ENCODE measurements at regions not wholly inside any gene's neighbourhood (a gene's known extent, or its start where the extent isn't known, plus 50 kb on each side); places are given as distances from the start of the nearest gene placed in this dataset.

GRCh38 chr1:81431624-81432000, 369.1 kb upstream of the ADGRL2 start:
- H3K9ac ChIP-seq (ENCODE audit: low read length) = no peak overlapping the region
- H3K36me3 ChIP-seq (ENCODE audit: insufficient read depth, low read length) = no peaks in the 10 kb centered on the region
- no peak overlapping the region for H3K4me2 ChIP-seq (ENCODE audit: low read length)
- no peak overlapping the region for H2AFZ ChIP-seq (ENCODE audit: low read length)
- no peak for TF ChIP-seq EZH2 (IDR thresholded peaks at IDR 0.05; ENCODE audit: borderline replicate concordance, low read length)
- TF ChIP-seq, protein P1, sequence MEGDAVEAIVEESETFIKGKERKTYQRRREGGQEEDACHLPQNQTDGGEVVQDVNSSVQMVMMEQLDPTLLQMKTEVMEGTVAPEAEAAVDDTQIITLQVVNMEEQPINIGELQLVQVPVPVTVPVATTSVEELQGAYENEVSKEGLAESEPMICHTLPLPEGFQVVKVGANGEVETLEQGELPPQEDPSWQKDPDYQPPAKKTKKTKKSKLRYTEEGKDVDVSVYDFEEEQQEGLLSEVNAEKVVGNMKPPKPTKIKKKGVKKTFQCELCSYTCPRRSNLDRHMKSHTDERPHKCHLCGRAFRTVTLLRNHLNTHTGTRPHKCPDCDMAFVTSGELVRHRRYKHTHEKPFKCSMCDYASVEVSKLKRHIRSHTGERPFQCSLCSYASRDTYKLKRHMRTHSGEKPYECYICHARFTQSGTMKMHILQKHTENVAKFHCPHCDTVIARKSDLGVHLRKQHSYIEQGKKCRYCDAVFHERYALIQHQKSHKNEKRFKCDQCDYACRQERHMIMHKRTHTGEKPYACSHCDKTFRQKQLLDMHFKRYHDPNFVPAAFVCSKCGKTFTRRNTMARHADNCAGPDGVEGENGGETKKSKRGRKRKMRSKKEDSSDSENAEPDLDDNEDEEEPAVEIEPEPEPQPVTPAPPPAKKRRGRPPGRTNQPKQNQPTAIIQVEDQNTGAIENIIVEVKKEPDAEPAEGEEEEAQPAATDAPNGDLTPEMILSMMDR (IDR thresholded peaks at IDR 0.05; ENCODE audit: low read length) = no peak
- no peak overlapping the region for H3K27ac ChIP-seq (ENCODE audit: low read depth, low read length, poor library complexity, severe bottlenecking)
- no peaks in the 10 kb centered on the region for H3K9me2 ChIP-seq (ENCODE audit: low read depth, low read length)
- H3K9me3 ChIP-seq (ENCODE audit: low read length) = no peaks in the 10 kb centered on the region
- H3K4me3 ChIP-seq (ENCODE audit: low read depth, low read length, poor library complexity, severe bottlenecking) = no peak overlapping the region
- no peaks in the 10 kb centered on the region; the same call in 1 of the 2 replicates for H3K27me3 ChIP-seq (ENCODE audit: insufficient read depth, low read length)
- no peaks in the 10 kb centered on the region for H3K79me2 ChIP-seq (ENCODE audit: insufficient read depth, low read length)
- no peaks in the 10 kb centered on the region for H4K20me1 ChIP-seq (ENCODE audit: insufficient read depth, low read length)
- H3K4me1 ChIP-seq (ENCODE audit: insufficient read depth, low read length, severe bottlenecking) = no peaks in the 10 kb centered on the region
- no peaks in the 10 kb centered on the region for H3F3A ChIP-seq (ENCODE audit: insufficient read depth, low read length)

GRCh38 chr1:81430955-81431623, 369.6 kb upstream of the ADGRL2 start:
- no peak overlapping the region for H3K4me3 ChIP-seq (ENCODE audit: low read depth, low read length, poor library complexity, severe bottlenecking)
- no peaks in the 10 kb centered on the region for H3K9me2 ChIP-seq (ENCODE audit: low read depth, low read length)
- no peaks in the 10 kb centered on the region for H4K20me1 ChIP-seq (ENCODE audit: insufficient read depth, low read length)
- H3K27me3 ChIP-seq (ENCODE audit: insufficient read depth, low read length) = no peaks in the 10 kb centered on the region; the same call in 1 of the 2 replicates
- no peaks in the 10 kb centered on the region for H3F3A ChIP-seq (ENCODE audit: insufficient read depth, low read length)
- no peaks in the 10 kb centered on the region for H3K4me1 ChIP-seq (ENCODE audit: insufficient read depth, low read length, severe bottlenecking)
- H3K9me3 ChIP-seq (ENCODE audit: low read length) = no peaks in the 10 kb centered on the region
- no peak overlapping the region for H3K27ac ChIP-seq (ENCODE audit: low read depth, low read length, poor library complexity, severe bottlenecking)
- no peaks in the 10 kb centered on the region for H3K36me3 ChIP-seq (ENCODE audit: insufficient read depth, low read length)
- no peaks in the 10 kb centered on the region for H3K79me2 ChIP-seq (ENCODE audit: insufficient read depth, low read length)
- TF ChIP-seq, protein P1 (IDR thresholded peaks at IDR 0.05; ENCODE audit: low read length) = no peak
- no peak for TF ChIP-seq EZH2 (IDR thresholded peaks at IDR 0.05; ENCODE audit: borderline replicate concordance, low read length)
- H3K9ac ChIP-seq (ENCODE audit: low read length) = no peak overlapping the region
- H2AFZ ChIP-seq (ENCODE audit: low read length) = no peak overlapping the region
- H3K4me2 ChIP-seq (ENCODE audit: low read length) = no peak overlapping the region

DNA sequence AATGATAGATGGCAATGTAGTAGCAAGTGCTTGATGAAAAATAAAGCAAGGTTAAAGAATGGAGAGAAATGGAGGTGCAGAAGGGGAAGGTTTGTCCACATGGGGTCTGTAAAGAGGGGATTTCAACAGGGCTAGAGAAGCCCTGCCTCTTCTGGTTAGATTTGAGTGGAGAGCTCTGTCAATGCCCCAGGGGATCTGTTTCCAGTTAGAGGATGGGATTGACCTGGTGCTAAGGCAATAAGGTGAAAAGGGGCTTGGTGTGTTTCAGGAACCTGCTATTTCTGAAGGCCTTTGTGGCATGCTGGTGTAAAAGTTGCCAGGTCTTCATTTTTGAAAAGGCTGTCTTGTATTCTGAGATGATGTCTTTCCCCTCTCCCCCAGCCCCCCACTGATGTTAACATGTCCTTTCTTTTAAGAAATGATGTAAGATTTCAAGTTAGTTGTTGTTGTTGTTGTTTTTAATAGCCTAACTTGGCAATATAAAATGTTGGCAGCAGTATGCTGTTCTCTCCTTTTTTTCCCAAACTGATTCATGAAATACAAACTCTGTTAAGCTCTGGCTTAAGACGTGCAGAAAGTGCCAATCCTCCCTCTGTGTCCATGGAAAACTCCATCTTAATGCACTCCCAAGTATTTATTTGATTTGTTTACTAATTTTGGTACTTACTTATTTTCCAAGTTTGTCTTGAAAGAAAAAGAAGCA, 370.3 kb upstream of the ADGRL2 start:
- H3K4me1 ChIP-seq (ENCODE audit: insufficient read depth, low read length, severe bottlenecking) = no peaks in the 10 kb centered on the region
- no peak overlapping the region for H3K27ac ChIP-seq (ENCODE audit: low read depth, low read length, poor library complexity, severe bottlenecking)
- no peak overlapping the region for H3K4me3 ChIP-seq (ENCODE audit: low read depth, low read length, poor library complexity, severe bottlenecking)
- no peaks in the 10 kb centered on the region for H3F3A ChIP-seq (ENCODE audit: insufficient read depth, low read length)
- H3K27me3 ChIP-seq (ENCODE audit: insufficient read depth, low read length) = no peaks in the 10 kb centered on the region; the same call in 1 of the 2 replicates
- H3K9me3 ChIP-seq (ENCODE audit: low read length) = no peaks in the 10 kb centered on the region
- no peaks in the 10 kb centered on the region for H3K9me2 ChIP-seq (ENCODE audit: low read depth, low read length)
- H3K36me3 ChIP-seq (ENCODE audit: insufficient read depth, low read length) = no peaks in the 10 kb centered on the region
- no peak overlapping the region for H2AFZ ChIP-seq (ENCODE audit: low read length)
- no peak for TF ChIP-seq EZH2 (IDR thresholded peaks at IDR 0.05; ENCODE audit: borderline replicate concordance, low read length)
- TF ChIP-seq, protein P1 (IDR thresholded peaks at IDR 0.05; ENCODE audit: low read length) = no peak
- no peak overlapping the region for H3K4me2 ChIP-seq (ENCODE audit: low read length)
- no peaks in the 10 kb centered on the region for H4K20me1 ChIP-seq (ENCODE audit: insufficient read depth, low read length)
- no peak overlapping the region for H3K9ac ChIP-seq (ENCODE audit: low read length)
- H3K79me2 ChIP-seq (ENCODE audit: insufficient read depth, low read length) = no peaks in the 10 kb centered on the region
